ENCODE measurements at regions not wholly inside any gene's neighbourhood (a gene's known extent, or its start where the extent isn't known, plus 50 kb on each side); places are given as distances from the start of the nearest gene placed in this dataset.

GRCh38 chr11:115624065-115624464 is 119.8 kb upstream of the CADM1 start:
- no peak for TF ChIP-seq EP300 (IDR thresholded peaks at IDR 0.05)
- no peak for TF ChIP-seq POLR2A (IDR thresholded peaks at IDR 0.05)
- TF ChIP-seq, protein P1, sequence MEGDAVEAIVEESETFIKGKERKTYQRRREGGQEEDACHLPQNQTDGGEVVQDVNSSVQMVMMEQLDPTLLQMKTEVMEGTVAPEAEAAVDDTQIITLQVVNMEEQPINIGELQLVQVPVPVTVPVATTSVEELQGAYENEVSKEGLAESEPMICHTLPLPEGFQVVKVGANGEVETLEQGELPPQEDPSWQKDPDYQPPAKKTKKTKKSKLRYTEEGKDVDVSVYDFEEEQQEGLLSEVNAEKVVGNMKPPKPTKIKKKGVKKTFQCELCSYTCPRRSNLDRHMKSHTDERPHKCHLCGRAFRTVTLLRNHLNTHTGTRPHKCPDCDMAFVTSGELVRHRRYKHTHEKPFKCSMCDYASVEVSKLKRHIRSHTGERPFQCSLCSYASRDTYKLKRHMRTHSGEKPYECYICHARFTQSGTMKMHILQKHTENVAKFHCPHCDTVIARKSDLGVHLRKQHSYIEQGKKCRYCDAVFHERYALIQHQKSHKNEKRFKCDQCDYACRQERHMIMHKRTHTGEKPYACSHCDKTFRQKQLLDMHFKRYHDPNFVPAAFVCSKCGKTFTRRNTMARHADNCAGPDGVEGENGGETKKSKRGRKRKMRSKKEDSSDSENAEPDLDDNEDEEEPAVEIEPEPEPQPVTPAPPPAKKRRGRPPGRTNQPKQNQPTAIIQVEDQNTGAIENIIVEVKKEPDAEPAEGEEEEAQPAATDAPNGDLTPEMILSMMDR (IDR thresholded peaks at IDR 0.05), result no peak
- no peak for TF ChIP-seq POLR2AphosphoS5 (IDR thresholded peaks at IDR 0.05)

Measured in gastroesophageal sphincter (tissue), 3 donors.